GM18511 (cell line): ENCODE measurements at regions not wholly inside any gene's neighbourhood (a gene's known extent, or its start where the extent isn't known, plus 50 kb on each side); places are given as distances from the start of the nearest gene placed in this dataset.

ENCODE experiments used
- ATAC-seq: cut with Tn5 transposase; IDR thresholded peaks from one replicate; pipeline ENCODE4 v1.9.1; 2021; ENCODE audit warnings: mild to moderate bottlenecking, moderate library complexity; ENCODE audit not compliant: unreplicated experiment

DNA sequence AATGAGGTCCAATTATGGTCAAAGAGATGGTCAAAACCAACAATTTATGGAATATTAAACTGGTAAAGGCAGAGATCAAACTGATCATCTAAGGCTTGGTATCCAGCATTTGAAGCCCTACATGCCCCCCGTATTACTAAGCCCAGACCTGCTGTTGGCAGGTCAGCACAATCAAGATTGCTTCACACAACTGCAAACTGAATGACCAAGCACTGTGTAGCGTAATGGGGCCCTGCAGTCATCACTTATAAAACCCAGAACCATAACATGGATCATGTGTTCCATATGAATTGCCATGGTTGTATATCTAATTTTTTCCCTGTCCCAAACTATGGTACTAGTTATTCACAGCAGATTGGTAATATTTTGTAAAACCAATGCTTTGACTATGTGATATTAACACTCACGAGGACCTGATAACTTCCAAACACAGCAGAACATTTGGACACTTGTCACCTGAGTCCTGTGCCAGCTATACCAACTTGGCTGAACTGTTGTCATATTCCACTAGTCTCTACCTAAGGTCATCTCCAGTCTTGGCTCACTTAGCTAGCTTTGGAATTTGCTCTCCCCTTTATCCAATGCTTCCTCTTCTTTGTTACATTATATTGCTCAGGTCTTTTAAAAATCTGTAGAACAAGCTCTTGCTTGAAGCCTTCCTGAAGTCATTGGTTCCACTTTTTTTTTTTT is 81.7 kb upstream of the HMHB1 start:
- ATAC-seq = no peak

GRCh38 chr5:143729334-143729946 is 82.5 kb upstream of the HMHB1 start:
- ATAC-seq = no peak

DNA sequence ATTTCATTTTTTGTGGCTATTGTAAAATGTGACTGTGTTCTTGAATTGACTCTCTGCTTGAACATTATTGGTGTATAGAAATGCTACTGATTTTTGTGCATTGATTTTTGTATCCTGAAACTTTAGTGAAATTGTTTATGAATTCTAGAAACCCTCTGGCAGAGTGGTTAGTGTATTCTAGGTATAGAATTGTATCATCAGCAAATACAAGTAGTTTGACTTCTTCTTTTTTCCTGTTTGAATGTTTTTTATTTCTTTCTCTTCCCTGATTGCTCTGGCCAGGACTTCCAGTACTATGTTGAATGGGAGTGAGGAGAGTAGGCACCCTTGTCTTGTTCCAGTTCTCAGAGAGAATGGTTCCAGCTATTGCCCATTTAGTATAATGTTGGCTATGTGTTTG is 88.8 kb upstream of the HMHB1 start:
- no peak for ATAC-seq

DNA sequence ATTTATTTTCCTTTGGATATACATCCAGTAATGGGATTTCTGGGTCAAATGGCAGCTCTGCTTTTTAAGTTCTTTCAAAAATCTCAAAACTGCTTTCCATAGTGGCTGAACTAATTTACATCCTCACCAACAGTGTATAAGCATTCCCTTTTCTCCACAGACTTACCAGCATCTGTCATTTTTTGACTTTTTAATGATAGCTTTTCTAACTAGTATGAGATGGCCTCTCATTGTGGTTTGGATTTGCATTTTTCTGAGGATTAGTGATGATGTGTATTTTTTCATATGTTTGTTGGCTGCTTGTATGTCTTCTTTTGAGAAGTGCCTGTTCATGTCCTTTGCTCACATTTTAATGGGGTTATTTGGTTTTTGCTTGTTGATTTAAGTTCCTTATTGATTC is 90.0 kb upstream of the HMHB1 start:
- ATAC-seq = no peak

DNA sequence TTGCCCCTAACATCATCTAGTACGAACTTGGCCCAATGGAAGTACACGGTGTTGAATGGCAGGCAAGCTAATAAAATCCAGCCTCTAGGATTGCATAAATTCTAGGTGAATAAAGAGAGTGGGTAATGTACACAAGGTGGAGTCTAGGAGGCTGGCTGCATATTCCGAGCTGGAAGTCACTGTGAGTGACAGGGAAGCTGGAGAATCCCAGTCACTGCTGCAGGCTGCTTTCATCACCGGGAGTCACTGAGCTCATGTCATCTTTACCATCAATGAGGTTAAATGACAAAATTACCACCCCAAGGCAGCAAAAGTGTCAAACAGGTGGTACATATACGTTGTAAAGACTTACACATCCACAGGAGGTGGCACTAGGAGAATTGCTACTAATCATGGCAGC is 91.3 kb upstream of the HMHB1 start:
- no peak for ATAC-seq

GRCh38 chr5:143717400-143717799 is 94.6 kb upstream of the HMHB1 start:
- ATAC-seq = no peak

DNA sequence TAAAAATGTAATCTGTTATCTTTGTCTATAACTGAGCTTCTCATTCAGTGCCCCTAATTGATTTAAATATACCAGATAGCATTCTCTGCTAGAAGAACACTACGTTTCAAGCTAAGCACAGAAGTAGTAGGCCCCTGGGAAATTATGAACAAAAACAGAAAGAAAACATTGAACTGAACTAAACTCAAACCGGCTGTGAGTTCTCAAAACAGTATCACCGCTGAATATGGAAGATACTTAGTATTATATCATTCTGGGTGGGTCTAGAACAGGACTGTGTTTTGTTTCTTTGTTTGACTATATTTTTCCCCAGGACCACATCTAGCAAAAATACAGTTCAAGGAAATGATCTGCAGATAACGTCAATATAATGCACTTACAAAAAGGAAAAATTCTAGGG is 95.1 kb upstream of the HMHB1 start:
- no peak for ATAC-seq

GRCh38 chr5:143715616-143716015 is 96.3 kb upstream of the HMHB1 start:
- ATAC-seq = no peak

DNA sequence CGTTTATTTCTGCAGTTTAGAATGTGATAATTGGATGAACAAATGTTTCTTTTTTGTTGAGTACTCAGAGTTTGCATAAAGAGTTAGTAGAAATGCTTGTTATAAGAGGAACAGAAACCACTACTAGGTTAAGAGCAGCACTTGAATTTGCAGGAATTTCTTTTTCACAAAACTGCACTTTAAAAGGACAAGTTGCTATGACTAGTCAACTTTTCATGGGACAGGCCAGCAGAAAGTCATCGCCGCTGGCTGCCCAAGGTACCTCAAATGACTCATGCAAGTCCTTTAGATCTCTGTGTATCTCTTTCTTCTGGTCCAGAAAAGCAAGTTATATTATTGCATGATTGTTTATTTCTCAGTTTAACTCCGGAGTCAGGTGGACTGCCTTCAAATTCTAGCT is 97.3 kb upstream of the HMHB1 start:
- no peak for ATAC-seq

DNA sequence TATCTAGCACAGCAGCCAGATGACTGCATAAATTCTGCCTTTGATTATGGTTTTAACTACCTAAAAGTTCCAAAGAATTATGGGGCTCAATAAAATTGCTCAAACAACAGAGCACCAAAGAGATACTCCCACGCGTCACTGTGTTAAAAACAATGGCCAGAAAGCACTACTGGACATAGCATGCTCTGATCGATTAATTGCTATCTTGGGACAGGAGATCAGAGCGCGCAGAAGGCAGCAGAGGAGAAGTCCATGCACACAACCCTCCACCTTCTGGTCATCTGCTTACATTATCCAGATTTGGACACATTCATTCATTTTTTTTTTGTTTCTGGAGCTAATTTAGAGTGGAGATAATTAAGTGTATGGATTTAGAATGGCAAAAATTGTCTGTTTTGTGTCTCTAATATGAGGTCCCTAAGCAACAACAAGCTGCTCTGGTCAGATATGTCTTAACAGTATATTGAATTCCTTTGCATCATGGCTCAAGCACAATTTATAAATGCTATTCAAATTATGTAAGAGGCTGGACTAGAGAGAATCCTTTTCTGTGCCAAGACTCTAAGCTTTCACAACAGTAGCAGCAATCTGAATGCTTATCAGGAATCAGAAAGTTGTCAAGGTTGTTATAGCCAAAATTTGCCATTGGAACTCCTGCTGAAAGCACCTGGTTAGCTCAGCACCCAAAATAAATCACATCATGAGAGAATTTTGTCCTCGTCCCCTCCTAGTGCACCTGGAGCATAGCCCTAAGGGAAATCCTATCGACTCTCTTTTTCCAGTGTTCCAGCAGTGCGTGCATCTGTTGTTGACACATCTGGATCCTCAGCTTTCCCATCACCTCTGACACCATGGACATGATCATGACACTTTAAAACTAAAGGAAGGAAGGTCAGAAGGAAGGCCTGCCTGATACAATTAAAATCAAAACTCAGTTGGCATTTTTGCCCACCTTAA is 98.6 kb upstream of the HMHB1 start:
- ATAC-seq = no peak

GRCh38 chr5:143708672-143709071 is 103.3 kb upstream of the HMHB1 start:
- no peak for ATAC-seq

GRCh38 chr5:143707806-143708205 is 104.2 kb upstream of the HMHB1 start:
- ATAC-seq = no peak

DNA sequence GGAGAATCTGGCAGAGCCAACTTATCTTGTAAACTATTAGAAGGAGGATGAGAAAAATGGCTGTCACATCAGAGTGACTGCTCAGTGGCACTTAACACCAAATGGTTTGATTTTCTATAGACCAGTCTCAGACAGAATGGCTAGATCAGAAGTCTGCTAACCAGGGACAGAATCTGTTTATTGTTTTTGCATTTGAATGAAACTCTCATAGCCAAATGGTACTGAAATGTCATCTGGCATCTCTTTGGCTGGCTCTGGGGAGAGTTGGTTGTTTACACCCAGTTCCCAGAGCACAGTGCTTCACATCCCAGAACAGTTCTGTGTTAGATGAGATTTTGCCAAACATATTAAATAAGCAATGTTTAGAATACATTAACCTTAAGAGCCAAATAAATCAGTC is 106.6 kb upstream of the HMHB1 start:
- ATAC-seq = no peak

DNA sequence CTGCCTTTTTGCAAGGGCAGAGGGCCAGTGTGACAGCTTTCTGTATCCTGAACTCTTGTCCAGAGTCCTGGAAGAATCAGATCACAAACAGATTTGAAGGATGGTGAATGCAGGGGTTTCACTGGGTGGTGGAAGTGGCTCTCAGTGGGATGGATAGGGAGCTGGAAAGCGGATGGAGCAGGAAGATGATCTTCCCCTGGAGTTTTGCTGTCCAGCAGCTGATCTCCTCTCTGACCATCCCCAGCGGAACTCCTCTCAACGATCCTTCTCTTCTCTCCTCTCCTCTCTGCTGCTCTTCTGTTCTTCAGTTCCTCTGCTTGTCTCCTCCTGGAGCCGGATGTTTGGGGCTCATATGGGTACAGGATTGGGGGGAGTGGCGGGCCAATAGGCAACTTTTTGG is 108.3 kb upstream of the HMHB1 start:
- no peak for ATAC-seq

DNA sequence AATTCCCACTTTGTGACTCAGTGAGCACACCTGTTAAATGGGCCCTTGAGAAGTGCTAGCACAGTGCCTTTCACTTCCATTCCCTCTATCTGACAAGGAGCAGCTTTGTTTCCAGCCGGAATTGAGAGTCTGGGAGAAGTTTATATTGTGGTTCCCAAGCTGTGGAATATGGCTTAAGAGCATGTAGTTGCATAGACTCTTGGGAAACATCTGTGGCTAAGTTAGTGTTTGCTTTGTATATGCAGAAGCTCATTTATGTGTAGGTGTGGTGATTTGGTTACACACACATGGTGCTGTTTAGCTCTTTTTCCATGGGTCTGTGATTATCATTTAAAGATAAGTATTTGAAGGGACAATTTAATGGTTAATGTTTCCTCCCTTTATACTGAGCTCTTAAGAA is 110.5 kb upstream of the HMHB1 start:
- ATAC-seq = no peak

GRCh38 chr5:143700994-143701393 is 111.0 kb upstream of the HMHB1 start:
- no peak for ATAC-seq

DNA sequence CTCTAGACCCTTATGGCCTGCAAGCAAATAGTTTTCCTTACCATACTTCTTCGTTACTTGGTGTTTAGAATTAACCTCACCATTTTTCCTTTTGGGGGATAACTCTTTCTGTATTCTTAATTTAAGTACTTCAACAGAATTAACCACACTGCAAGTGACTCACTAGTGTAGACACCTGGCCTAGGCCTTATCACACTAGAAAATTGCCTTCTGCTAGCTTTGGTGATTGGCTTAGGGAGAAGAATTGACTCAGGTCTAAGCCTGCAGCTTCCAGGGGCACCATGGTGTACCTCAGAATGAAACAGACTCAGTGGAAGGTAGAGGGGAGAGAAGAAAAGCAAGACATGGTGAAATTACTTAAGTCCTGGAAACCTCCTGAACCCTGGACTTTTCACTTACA is 112.8 kb upstream of the HMHB1 start:
- ATAC-seq = no peak

- ATAC-seq = no peak
Observed at GRCh38 chr5:143698574-143698973, 113.4 kb upstream of the HMHB1 start.

DNA sequence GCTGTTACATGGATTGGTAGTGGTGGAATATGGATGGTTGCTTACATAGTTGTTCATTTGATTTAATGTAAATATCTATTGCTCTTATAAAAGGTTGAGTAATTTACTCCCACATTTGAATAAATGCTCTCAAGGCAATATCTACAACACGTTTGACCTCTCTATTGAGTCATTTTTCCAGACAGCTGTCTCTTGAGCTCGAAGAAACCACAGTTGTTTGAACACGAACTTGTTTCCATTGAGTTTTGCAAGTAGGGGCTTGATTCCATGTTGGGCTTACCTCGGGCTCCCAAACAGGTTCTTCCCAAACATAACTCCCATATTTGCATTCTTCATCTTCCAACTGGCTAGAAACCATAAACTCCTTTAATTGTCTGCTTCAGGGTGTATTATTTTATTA is 115.0 kb upstream of the HMHB1 start:
- no peak for ATAC-seq

GRCh38 chr5:143695941-143696340 is 116.0 kb upstream of the HMHB1 start:
- no peak for ATAC-seq

DNA sequence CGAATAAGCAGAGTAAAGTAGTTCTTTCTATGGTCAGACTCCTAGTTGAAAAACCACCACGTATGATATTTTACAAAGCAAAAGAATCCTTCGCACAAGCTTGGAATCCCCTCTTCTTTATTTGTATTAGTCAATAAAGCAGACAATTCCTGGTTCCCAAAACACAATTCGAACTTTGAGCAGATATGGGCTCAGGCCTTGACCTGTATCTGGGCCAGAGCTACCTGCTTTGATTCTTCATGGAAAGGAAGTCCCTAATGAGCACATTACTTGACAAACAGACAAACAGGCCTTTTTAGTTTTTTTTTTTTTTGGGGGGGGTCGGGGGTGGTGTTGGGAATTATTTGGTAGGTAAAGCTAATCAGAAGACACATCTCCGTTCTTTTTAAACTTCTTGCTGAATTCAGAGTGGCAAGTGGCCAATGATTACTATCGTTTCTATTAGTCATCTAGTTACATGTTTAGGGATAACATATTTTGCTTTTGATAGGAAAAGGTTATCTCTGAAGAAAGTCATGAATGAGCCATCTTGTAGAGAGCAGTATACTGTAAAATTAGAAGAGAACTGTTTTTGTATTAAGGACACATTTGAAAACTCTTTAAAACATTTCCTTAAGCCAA is 116.6 kb upstream of the HMHB1 start:
- ATAC-seq = no peak
